BE2C (cell line): ENCODE measurements at regions not wholly inside any gene's neighbourhood (a gene's known extent, or its start where the extent isn't known, plus 50 kb on each side); places are given as distances from the start of the nearest gene placed in this dataset.

Experiments
- DNase-seq: peaks from one replicate; pipeline ENCODE4 v3.0.0-alpha.2; 2020
- H3K27me3 ChIP-seq: fragments of 250-450 bp; sonication (Bioruptor Pico); 2 replicates; pipeline ENCODE4 v1.5.1; 2020; ENCODE audit warnings: mild to moderate bottlenecking
- H3K36me3 ChIP-seq: fragments of 250-450 bp; sonication (Bioruptor Pico); 2 replicates; pipeline ENCODE4 v1.5.1; 2020; ENCODE audit warnings: mild to moderate bottlenecking
- H3K4me1 ChIP-seq: fragments of 250-450 bp; sonication (Bioruptor Pico); 2 replicates; pipeline ENCODE4 v1.5.1; 2020
- H3K4me3 ChIP-seq: 2 replicates; pipeline ENCODE4 v1.5.1; 2011; ENCODE audit warnings: low read depth, low read length
- H3K9me3 ChIP-seq: fragments of 250-450 bp; sonication (Bioruptor Pico); 2 replicates; pipeline ENCODE4 v1.5.1; 2020
- CTCF ChIP-seq: IDR thresholded peaks from 2 replicates; pipeline ENCODE4 v1.5.1; 2012; ENCODE audit warnings: mild to moderate bottlenecking, low read depth, low read length

- no peaks in the 10 kb centered on the region for H3K4me1 ChIP-seq
- H3K36me3 ChIP-seq = no peaks in the 10 kb centered on the region
- H3K9me3 ChIP-seq = no peaks in the 10 kb centered on the region
- TF ChIP-seq CTCF = no peak
- DNase-seq = no peak
- no peak overlapping the region for H3K4me3 ChIP-seq
- no peaks in the 10 kb centered on the region for H3K27me3 ChIP-seq
These were observed 471.9 kb downstream of the PMP22 start for GRCh38 chr17:14793237-14793636.

- no peaks in the 10 kb centered on the region for H3K36me3 ChIP-seq
- H3K4me3 ChIP-seq = no peak overlapping the region
- no peaks in the 10 kb centered on the region for H3K27me3 ChIP-seq
- no peak for DNase-seq
- no peaks in the 10 kb centered on the region for H3K9me3 ChIP-seq
- no peaks in the 10 kb centered on the region for H3K4me1 ChIP-seq
- no peak for TF ChIP-seq CTCF
These were observed 472.4 kb downstream of the PMP22 start for GRCh38 chr17:14792746-14793145.

GRCh38 chr17:14791221-14791620 is 473.9 kb downstream of the PMP22 start:
- no peaks in the 10 kb centered on the region for H3K4me1 ChIP-seq
- no peak for DNase-seq
- H3K27me3 ChIP-seq = no peaks in the 10 kb centered on the region

GRCh38 chr17:14790521-14790920 is 474.6 kb downstream of the PMP22 start:
- no peak overlapping the region for H3K4me3 ChIP-seq
- DNase-seq = no peak
- H3K27me3 ChIP-seq = no peaks in the 10 kb centered on the region
- TF ChIP-seq CTCF = no peak
- H3K4me1 ChIP-seq = no peaks in the 10 kb centered on the region
- H3K36me3 ChIP-seq = no peaks in the 10 kb centered on the region
- no peaks in the 10 kb centered on the region for H3K9me3 ChIP-seq

More at GRCh38 chr17:14791221-14791620, 473.9 kb downstream of the PMP22 start:
- H3K36me3 ChIP-seq = no peaks in the 10 kb centered on the region
- no peak overlapping the region for H3K4me3 ChIP-seq
- H3K9me3 ChIP-seq = no peaks in the 10 kb centered on the region
- no peak for TF ChIP-seq CTCF

- DNase-seq = no peak
- no peaks in the 10 kb centered on the region for H3K4me1 ChIP-seq
- no peaks in the 10 kb centered on the region for H3K9me3 ChIP-seq
- H3K27me3 ChIP-seq = no peaks in the 10 kb centered on the region
- no peaks in the 10 kb centered on the region for H3K36me3 ChIP-seq
- H3K4me3 ChIP-seq = no peak overlapping the region
- TF ChIP-seq CTCF = no peak
These were observed 480.0 kb downstream of the PMP22 start for GRCh38 chr17:14784997-14785696.

- DNase-seq = no peak
These were observed 480.2 kb downstream of the HS3ST3B1 start for GRCh38 chr17:14781123-14781522.

More at GRCh38 chr17:14781123-14781522, 480.2 kb downstream of the HS3ST3B1 start:
- H3K9me3 ChIP-seq = no peaks in the 10 kb centered on the region
- TF ChIP-seq CTCF = no peak
- H3K4me3 ChIP-seq = no peak overlapping the region
- H3K36me3 ChIP-seq = no peaks in the 10 kb centered on the region
- H3K27me3 ChIP-seq = no peaks in the 10 kb centered on the region
- no peaks in the 10 kb centered on the region for H3K4me1 ChIP-seq
